Central memory CD8-positive, alpha-beta T cell (primary cell): ENCODE measurements at regions not wholly inside any gene's neighbourhood (a gene's known extent, or its start where the extent isn't known, plus 50 kb on each side); places are given as distances from the start of the nearest gene placed in this dataset.

Experiments used
- ATAC-seq: fragments of 150-1000 bp; cut with Tn5 transposase; replicated peaks from 2 replicates; pipeline ENCODE4 v1.10.0; 2022; ENCODE audit warnings: mild to moderate bottlenecking, moderate FRiP score, moderate number of reproducible peaks; ENCODE audit not compliant: poor library complexity, severe bottlenecking; ENCODE audit errors: extremely low read depth
- DNase-seq, 2 donors: peaks; one replicate each; pipeline ENCODE4 v3.0.0; 2021; ENCODE audit warnings: low spot score in 2 of 2
- H3K27ac Mint-ChIP-seq: one replicate; pipeline ENCODE4 v1.8.0; 2022; ENCODE audit warnings: low read depth, mild to moderate bottlenecking, moderate library complexity, mixed read lengths
- H3K27me3 Mint-ChIP-seq: one replicate; pipeline ENCODE4 v1.8.0; 2022; ENCODE audit warnings: mixed read lengths
- H3K36me3 Mint-ChIP-seq: one replicate; pipeline ENCODE4 v1.8.0; 2022; ENCODE audit warnings: mild to moderate bottlenecking, moderate library complexity, mixed read lengths; ENCODE audit not compliant: insufficient read depth
- H3K4me1 Mint-ChIP-seq: one replicate; pipeline ENCODE4 v1.8.0; 2022; ENCODE audit warnings: mixed read lengths
- H3K4me3 Mint-ChIP-seq: one replicate; pipeline ENCODE4 v1.8.0; 2022; ENCODE audit warnings: mild to moderate bottlenecking, moderate library complexity, mixed read lengths
- H3K9me3 Mint-ChIP-seq: one replicate; pipeline ENCODE4 v1.8.0; 2022; ENCODE audit warnings: mixed read lengths

- no peak overlapping the region for H3K4me3 Mint-ChIP-seq
- ATAC-seq (no peak), DNase-seq (no peak)
- peaks cover 19% of the 10 kb centered on the region for H3K9me3 Mint-ChIP-seq
- H3K27ac Mint-ChIP-seq = no peak overlapping the region
- H3K36me3 Mint-ChIP-seq = no peaks in the 10 kb centered on the region
- H3K4me1 Mint-ChIP-seq = no peaks in the 10 kb centered on the region
- no peaks in the 10 kb centered on the region for H3K27me3 Mint-ChIP-seq
These were observed 947.9 kb upstream of the CHORDC1 start for GRCh38 chr11:91170711-91171110.

- Mint-ChIP-seq H3K36me3 (no peaks in the 10 kb centered on the region), H3K4me3 (no peak overlapping the region), H3K27ac (no peak overlapping the region), H3K9me3 (peaks cover 31% of the 10 kb centered on the region), H3K27me3 (no peaks in the 10 kb centered on the region), H3K4me1 (no peaks in the 10 kb centered on the region)
- DNase-seq = no peak
- no peak for ATAC-seq
These were observed 941.6 kb upstream of the CHORDC1 start for GRCh38 chr11:91164452-91164822.

- DNase-seq (no peak), ATAC-seq (no peak)
- Mint-ChIP-seq H3K4me1 (no peaks in the 10 kb centered on the region), H3K27me3 (no peaks in the 10 kb centered on the region), H3K27ac (no peak overlapping the region), H3K36me3 (no peaks in the 10 kb centered on the region), H3K4me3 (no peak overlapping the region), H3K9me3 (peaks cover 33% of the 10 kb centered on the region)
These were observed 941.0 kb upstream of the CHORDC1 start for GRCh38 chr11:91163619-91164451.

- DNase-seq = no peak
- H3K4me1 Mint-ChIP-seq = no peaks in the 10 kb centered on the region
- H3K36me3 Mint-ChIP-seq = no peaks in the 10 kb centered on the region
- no peak for ATAC-seq
- no peak overlapping the region for H3K4me3 Mint-ChIP-seq
- peaks cover 26% of the 10 kb centered on the region for H3K9me3 Mint-ChIP-seq
- no peak overlapping the region for H3K27ac Mint-ChIP-seq
- H3K27me3 Mint-ChIP-seq = no peaks in the 10 kb centered on the region
These were observed 937.8 kb upstream of the CHORDC1 start for GRCh38 chr11:91160661-91161060.

- DNase-seq (no peak), ATAC-seq (no peak)
- Mint-ChIP-seq H3K9me3 (peaks cover 22% of the 10 kb centered on the region), H3K36me3 (no peaks in the 10 kb centered on the region), H3K27ac (no peak overlapping the region), H3K4me3 (no peak overlapping the region), H3K4me1 (no peaks in the 10 kb centered on the region), H3K27me3 (no peaks in the 10 kb centered on the region)
These were observed 936.2 kb upstream of the CHORDC1 start for GRCh38 chr11:91158891-91159537.

- Mint-ChIP-seq H3K9me3 (peaks cover 16% of the 10 kb centered on the region), H3K27me3 (no peaks in the 10 kb centered on the region), H3K4me3 (no peak overlapping the region), H3K27ac (no peak overlapping the region), H3K4me1 (no peaks in the 10 kb centered on the region), H3K36me3 (no peaks in the 10 kb centered on the region)
- no peak for DNase-seq
- ATAC-seq = no peak
These were observed 935.4 kb upstream of the CHORDC1 start for GRCh38 chr11:91158297-91158696.

- Mint-ChIP-seq H3K4me1 (no peaks in the 10 kb centered on the region), H3K9me3 (peaks cover 24% of the 10 kb centered on the region), H3K36me3 (no peaks in the 10 kb centered on the region), H3K27ac (no peak overlapping the region), H3K27me3 (no peaks in the 10 kb centered on the region), H3K4me3 (no peak overlapping the region)
- no peak for DNase-seq
- ATAC-seq = no peak
These were observed 933.2 kb upstream of the CHORDC1 start for GRCh38 chr11:91156041-91156440.

- ATAC-seq = no peak
- no peaks in the 10 kb centered on the region for H3K27me3 Mint-ChIP-seq
These were observed 925.0 kb upstream of the CHORDC1 start for GRCh38 chr11:91147885-91148284.

GRCh38 chr11:91141655-91142054 is 918.8 kb upstream of the CHORDC1 start:
- H3K4me3 Mint-ChIP-seq = no peak overlapping the region
- H3K27ac Mint-ChIP-seq = no peak overlapping the region
- ATAC-seq = no peak
- H3K9me3 Mint-ChIP-seq = peaks cover 31% of the 10 kb centered on the region
- no peaks in the 10 kb centered on the region for H3K36me3 Mint-ChIP-seq
- H3K27me3 Mint-ChIP-seq = no peaks in the 10 kb centered on the region
- DNase-seq = no peak
- H3K4me1 Mint-ChIP-seq = no peaks in the 10 kb centered on the region

More at GRCh38 chr11:91147885-91148284, 925.0 kb upstream of the CHORDC1 start:
- H3K4me3 Mint-ChIP-seq = no peak overlapping the region
- no peak overlapping the region for H3K27ac Mint-ChIP-seq
- DNase-seq = no peak
- H3K4me1 Mint-ChIP-seq = no peaks in the 10 kb centered on the region
- H3K9me3 Mint-ChIP-seq = peaks cover 41% of the 10 kb centered on the region
- no peaks in the 10 kb centered on the region for H3K36me3 Mint-ChIP-seq

GRCh38 chr11:91136631-91137030 is 913.8 kb upstream of the CHORDC1 start:
- ATAC-seq = no peak
- H3K36me3 Mint-ChIP-seq = no peaks in the 10 kb centered on the region
- no peaks in the 10 kb centered on the region for H3K27me3 Mint-ChIP-seq
- DNase-seq = no peak
- H3K9me3 Mint-ChIP-seq = peaks cover 11% of the 10 kb centered on the region
- no peak overlapping the region for H3K4me3 Mint-ChIP-seq
- H3K27ac Mint-ChIP-seq = no peak overlapping the region
- no peaks in the 10 kb centered on the region for H3K4me1 Mint-ChIP-seq

GRCh38 chr11:91133361-91133760 is 910.5 kb upstream of the CHORDC1 start:
- Mint-ChIP-seq H3K27ac (no peak overlapping the region), H3K4me1 (no peaks in the 10 kb centered on the region), H3K27me3 (no peaks in the 10 kb centered on the region), H3K9me3 (peaks cover 5% of the 10 kb centered on the region), H3K36me3 (no peaks in the 10 kb centered on the region), H3K4me3 (no peak overlapping the region)
- ATAC-seq (no peak), DNase-seq (no peak)

- DNase-seq = no peak
- H3K27me3 Mint-ChIP-seq = no peaks in the 10 kb centered on the region
- no peak overlapping the region for H3K27ac Mint-ChIP-seq
- no peaks in the 10 kb centered on the region for H3K36me3 Mint-ChIP-seq
- peaks cover 12% of the 10 kb centered on the region for H3K9me3 Mint-ChIP-seq
- H3K4me3 Mint-ChIP-seq = no peak overlapping the region
- H3K4me1 Mint-ChIP-seq = no peaks in the 10 kb centered on the region
- ATAC-seq = no peak
These were observed 906.7 kb upstream of the CHORDC1 start for GRCh38 chr11:91129596-91129995.

GRCh38 chr11:91124363-91124762 is 901.5 kb upstream of the CHORDC1 start:
- Mint-ChIP-seq H3K27ac (no peak overlapping the region), H3K9me3 (peaks cover 12% of the 10 kb centered on the region), H3K4me3 (no peak overlapping the region), H3K4me1 (no peaks in the 10 kb centered on the region), H3K27me3 (no peaks in the 10 kb centered on the region), H3K36me3 (no peaks in the 10 kb centered on the region)
- DNase-seq (no peak), ATAC-seq (no peak)
